BLaER1 treated with 17β-estradiol and CSF1 and Interleukin-3, amounts not matched to agents 10 nM and 100 nM (cell line): ENCODE measurements at regions not wholly inside any gene's neighbourhood (a gene's known extent, or its start where the extent isn't known, plus 50 kb on each side); places are given as distances from the start of the nearest gene placed in this dataset.

ENCODE experiments used
- H3K27ac ChIP-seq, 11 experiments: shearing (Covaris generic); formaldehyde crosslinking; 2 replicates each; pipeline ENCODE4 v1.8.1; 2022
- H3K27me3 ChIP-seq, 11 experiments: shearing (Covaris generic); formaldehyde crosslinking; 2 replicates each; pipeline ENCODE4 v1.8.1; 2022
- H3K36me3 ChIP-seq, 11 experiments: shearing (Covaris generic); formaldehyde crosslinking; 2 replicates each; pipeline ENCODE4 v1.8.1; 2022
- H3K4me1 ChIP-seq, 10 experiments: shearing (Covaris generic); formaldehyde crosslinking; 2 replicates each; pipeline ENCODE4 v1.8.1; 2022
- H3K4me2 ChIP-seq, 11 experiments: shearing (Covaris generic); formaldehyde crosslinking; 2 replicates each; pipeline ENCODE4 v1.8.1; 2022
- H3K4me3 ChIP-seq, 10 experiments: shearing (Covaris generic); formaldehyde crosslinking; 2 replicates each; pipeline ENCODE4 v1.8.1; 2022
- H3K9ac ChIP-seq, 11 experiments: shearing (Covaris generic); formaldehyde crosslinking; 2 replicates each; pipeline ENCODE4 v1.8.1; 2022
- H3K9me3 ChIP-seq, 11 experiments: shearing (Covaris generic); formaldehyde crosslinking; replicated peaks in 1 of 11; 2 replicates each; pipeline ENCODE4 v1.8.1; 2022
- H4K20me1 ChIP-seq, 11 experiments: shearing (Covaris generic); formaldehyde crosslinking; 2 replicates each; pipeline ENCODE4 v1.8.1; 2022
- Cebpa-rat ChIP-seq, 11 experiments: shearing (Covaris generic); IDR thresholded peaks; 2 replicates each; pipeline ENCODE4 v1.8.1; 2022

- no peak overlapping the region for H3K4me2 ChIP-seq
- H3K27me3 ChIP-seq = no peaks in the 10 kb centered on the region
- H3K36me3 ChIP-seq = no peaks in the 10 kb centered on the region
- H4K20me1 ChIP-seq = no peaks in the 10 kb centered on the region
- H3K9ac ChIP-seq = no peak overlapping the region
- TF ChIP-seq Cebpa-rat (IDR thresholded peaks at IDR 0.05) = no peak
- no peak overlapping the region for H3K27ac ChIP-seq
- peaks cover 0 to 6% (median 0%) of the 10 kb centered on the region in 10 experiments; a peak in 2 of 20 replicates for H3K4me1 ChIP-seq
- H3K9me3 ChIP-seq = peaks cover 46 to 62% (median 55%) of the 10 kb centered on the region in 11 experiments
- H3K4me3 ChIP-seq = no peak overlapping the region
These were observed 289.6 kb downstream of the EPM2A start for GRCh38 chr6:145445674-145446073.

DNA sequence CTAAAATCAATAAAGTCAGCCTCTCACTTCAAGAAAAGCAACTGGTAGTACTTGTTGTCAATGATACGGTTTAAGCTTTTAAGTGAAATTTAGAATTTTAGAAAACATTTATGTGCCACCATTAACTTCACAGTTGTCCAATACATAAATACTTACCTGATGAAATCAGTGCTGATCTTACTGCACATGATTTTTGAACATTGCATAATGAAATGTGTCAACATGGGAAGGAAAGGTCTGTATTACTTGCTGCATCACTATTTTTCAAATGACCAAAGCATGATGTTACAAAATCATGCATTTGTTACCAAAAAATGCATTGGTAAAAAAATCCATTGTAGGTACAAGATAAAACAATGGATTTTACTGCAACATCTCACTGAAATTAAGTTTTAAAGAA is 284.3 kb downstream of the EPM2A start:
- Histone ChIP-seq H4K20me1 (no peaks in the 10 kb centered on the region), H3K9ac (no peak overlapping the region), H3K4me1 (peaks cover 0 to 6% (median 0%) of the 10 kb centered on the region in 10 experiments; a peak in 2 of 20 replicates), H3K4me3 (no peak overlapping the region), H3K9me3 (peaks cover 6 to 10% (median 7%) of the 10 kb centered on the region in 11 experiments), H3K36me3 (no peaks in the 10 kb centered on the region), H3K27me3 (no peaks in the 10 kb centered on the region), H3K4me2 (no peak overlapping the region), H3K27ac (no peak overlapping the region)
- TF ChIP-seq Cebpa-rat (IDR thresholded peaks at IDR 0.05) = no peak

DNA sequence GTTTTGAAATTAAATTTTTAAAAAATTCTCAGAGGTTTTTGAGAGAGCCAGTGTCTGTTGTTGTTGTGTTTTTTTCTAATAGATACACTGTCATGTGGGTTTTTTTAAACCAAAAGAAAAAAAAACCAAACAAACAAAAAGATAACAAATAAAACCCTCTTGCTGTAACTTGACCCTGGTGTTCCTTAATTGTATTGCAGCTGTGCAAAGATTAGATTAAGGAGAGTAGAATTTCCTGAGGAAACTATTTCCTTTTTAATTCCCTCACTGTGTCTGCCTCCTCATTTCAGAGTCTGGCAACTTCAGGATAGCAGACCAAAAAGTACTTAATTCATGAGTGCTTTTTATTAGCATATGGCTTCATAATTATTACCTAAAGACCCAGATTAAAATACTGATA is 281.9 kb downstream of the EPM2A start:
- TF ChIP-seq Cebpa-rat (IDR thresholded peaks at IDR 0.05) = no peak
- Histone ChIP-seq H3K4me2 (no peak overlapping the region), H4K20me1 (no peaks in the 10 kb centered on the region), H3K36me3 (no peaks in the 10 kb centered on the region), H3K27ac (no peak overlapping the region), H3K9me3 (no peaks in the 10 kb centered on the region), H3K4me1 (peaks cover 0 to 6% (median 0%) of the 10 kb centered on the region in 10 experiments; a peak in 2 of 20 replicates), H3K4me3 (no peak overlapping the region), H3K9ac (no peak overlapping the region), H3K27me3 (no peaks in the 10 kb centered on the region)

DNA sequence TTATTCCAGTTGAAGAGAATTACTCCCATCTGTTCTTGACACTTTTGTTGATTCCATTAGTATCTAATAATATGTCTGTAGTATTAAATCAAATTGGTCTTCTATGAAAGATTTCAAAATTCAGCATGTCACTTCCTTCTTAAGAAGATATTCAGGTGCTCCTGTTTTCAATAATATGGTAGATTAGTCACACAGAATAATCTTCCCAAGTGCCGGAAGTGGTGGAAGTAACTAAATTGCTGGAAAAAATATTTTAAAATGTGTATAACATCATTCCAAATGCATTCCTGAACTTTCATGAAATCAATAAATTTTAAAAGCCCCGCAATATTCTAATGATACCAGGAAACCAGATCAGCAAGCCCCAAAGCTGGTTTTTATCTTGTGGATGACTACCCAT is 281.3 kb downstream of the EPM2A start:
- H3K36me3 ChIP-seq = no peaks in the 10 kb centered on the region
- H3K9me3 ChIP-seq = no peaks in the 10 kb centered on the region
- H3K9ac ChIP-seq = no peak overlapping the region
- TF ChIP-seq Cebpa-rat (IDR thresholded peaks at IDR 0.05) = no peak
- H4K20me1 ChIP-seq = no peaks in the 10 kb centered on the region
- H3K4me3 ChIP-seq = no peak overlapping the region
- H3K27ac ChIP-seq = no peak overlapping the region
- H3K27me3 ChIP-seq = no peaks in the 10 kb centered on the region
- no peak overlapping the region for H3K4me2 ChIP-seq
- H3K4me1 ChIP-seq = peaks cover 0 to 5% (median 0%) of the 10 kb centered on the region in 10 experiments; a peak in 2 of 20 replicates

- no peak overlapping the region for H3K4me3 ChIP-seq
- H3K27ac ChIP-seq = no peak overlapping the region
- no peak for TF ChIP-seq Cebpa-rat (IDR thresholded peaks at IDR 0.05)
- no peak overlapping the region for H3K9ac ChIP-seq
- no peak overlapping the region for H3K4me2 ChIP-seq
- no peaks in the 10 kb centered on the region for H4K20me1 ChIP-seq
- no peaks in the 10 kb centered on the region for H3K27me3 ChIP-seq
- no peaks in the 10 kb centered on the region for H3K9me3 ChIP-seq
- H3K4me1 ChIP-seq = no peaks in the 10 kb centered on the region
- no peaks in the 10 kb centered on the region for H3K36me3 ChIP-seq
These were observed 277.8 kb downstream of the EPM2A start for GRCh38 chr6:145457556-145457955.

GRCh38 chr6:145468534-145468933 is 266.8 kb downstream of the EPM2A start:
- H3K36me3 ChIP-seq = no peaks in the 10 kb centered on the region
- H3K27ac ChIP-seq = no peak overlapping the region
- no peak overlapping the region for H3K4me3 ChIP-seq
- no peaks in the 10 kb centered on the region for H4K20me1 ChIP-seq
- H3K4me2 ChIP-seq = peak overlapping the region in 6 of 11 experiments; percentile 24 to 51 (median 42); a peak in 10 of 22 replicates
- H3K9ac ChIP-seq = no peak overlapping the region
- no peak for TF ChIP-seq Cebpa-rat (IDR thresholded peaks at IDR 0.05)
- no peaks in the 10 kb centered on the region for H3K27me3 ChIP-seq
- H3K4me1 ChIP-seq = peaks cover 11 to 39% (median 23%) of the 10 kb centered on the region in 10 experiments
- H3K9me3 ChIP-seq = peaks cover 8 to 22% (median 17%) of the 10 kb centered on the region in 11 experiments

GRCh38 chr6:145469021-145469420 is 266.3 kb downstream of the EPM2A start:
- TF ChIP-seq Cebpa-rat (IDR thresholded peaks at IDR 0.05) = no peak
- Histone ChIP-seq H3K4me3 (no peak overlapping the region), H3K36me3 (no peaks in the 10 kb centered on the region), H4K20me1 (no peaks in the 10 kb centered on the region), H3K27me3 (no peaks in the 10 kb centered on the region), H3K9me3 (peaks cover 13 to 22% (median 17%) of the 10 kb centered on the region in 11 experiments), H3K27ac (no peak overlapping the region), H3K9ac (no peak overlapping the region), H3K4me2 (peak overlapping the region in 7 of 11 experiments; percentile 0 to 51 (median 40); a peak in 10 of 22 replicates), H3K4me1 (peaks cover 11 to 39% (median 23%) of the 10 kb centered on the region in 10 experiments)

- Histone ChIP-seq H3K4me1 (peaks cover 17 to 28% (median 19%) of the 10 kb centered on the region in 10 experiments), H3K27me3 (no peaks in the 10 kb centered on the region), H3K4me3 (no peak overlapping the region), H4K20me1 (no peaks in the 10 kb centered on the region), H3K36me3 (no peaks in the 10 kb centered on the region), H3K27ac (no peak overlapping the region), H3K9ac (no peak overlapping the region), H3K9me3 (peaks cover 48 to 84% (median 70%) of the 10 kb centered on the region in 11 experiments), H3K4me2 (no peak overlapping the region)
- no peak for TF ChIP-seq Cebpa-rat (IDR thresholded peaks at IDR 0.05)
These were observed 259.4 kb downstream of the EPM2A start for GRCh38 chr6:145475794-145476396.

DNA sequence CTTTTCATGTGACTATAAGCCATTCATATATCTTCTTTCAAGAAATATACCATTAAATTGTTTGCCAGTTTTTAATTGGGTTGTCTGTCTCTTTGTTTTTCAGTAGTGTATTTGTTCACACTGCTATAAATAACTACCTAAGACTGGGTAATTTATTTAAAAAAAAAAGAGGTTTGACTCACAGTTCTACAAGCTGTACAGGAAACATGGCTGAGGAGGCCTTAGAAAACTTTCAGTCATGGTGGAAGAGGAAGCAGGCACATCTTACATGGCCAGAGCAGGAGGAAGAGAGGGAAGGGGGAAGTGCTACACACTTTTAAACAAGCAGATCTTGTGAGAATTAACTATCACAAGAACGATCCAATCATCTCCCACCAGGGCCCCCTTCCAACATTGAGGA is 255.3 kb downstream of the EPM2A start:
- no peak for TF ChIP-seq Cebpa-rat (IDR thresholded peaks at IDR 0.05)
- Histone ChIP-seq H3K4me3 (peak overlapping the region in 1 of 10 experiments; percentile 21; a peak in 1 of 20 replicates), H3K9me3 (peaks cover 22 to 64% (median 50%) of the 10 kb centered on the region in 11 experiments), H3K27me3 (no peaks in the 10 kb centered on the region), H3K4me2 (peak overlapping the region in 5 of 11 experiments; percentile 17 to 44 (median 27); a peak in 6 of 22 replicates), H3K36me3 (no peaks in the 10 kb centered on the region), H3K9ac (no peak overlapping the region), H3K27ac (peak overlapping the region in 9 of 11 experiments; percentile 12 to 71 (median 52); a peak in 16 of 22 replicates), H3K4me1 (peaks cover 0 to 10% (median 7%) of the 10 kb centered on the region in 10 experiments; a peak in 11 of 20 replicates), H4K20me1 (no peaks in the 10 kb centered on the region)
